ENCODE measurements at regions not wholly inside any gene's neighbourhood (a gene's known extent, or its start where the extent isn't known, plus 50 kb on each side); places are given as distances from the start of the nearest gene placed in this dataset.

- no peak for ATAC-seq (ENCODE audit: poor library complexity)
- H3K36me3 Mint-ChIP-seq (ENCODE audit: low read depth) = no peaks in the 10 kb centered on the region
Observed at GRCh38 chr6:19663479-19663878, 173.7 kb upstream of the ID4 start.

DNA sequence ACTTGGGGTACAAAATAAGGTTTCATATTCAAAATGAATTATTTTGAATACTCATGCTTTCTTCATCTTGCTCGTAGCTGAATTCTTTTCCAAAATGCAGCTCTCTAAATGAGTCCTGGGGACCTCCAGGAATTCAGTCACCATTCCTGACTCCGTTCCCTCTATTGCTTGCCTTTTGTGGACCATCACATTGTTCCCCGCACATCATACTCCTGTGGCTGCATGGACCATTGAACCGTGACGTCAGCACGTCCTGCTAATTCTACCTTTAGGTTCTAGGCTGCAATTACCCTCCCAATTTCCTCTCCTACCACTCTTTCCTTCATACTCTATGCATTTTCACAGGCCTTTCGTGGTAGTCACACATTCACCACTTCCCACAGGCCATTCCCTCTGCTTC, 173.1 kb upstream of the ID4 start:
- H3K27me3 Mint-ChIP-seq = no peaks in the 10 kb centered on the region
- Histone ChIP-seq H3K36me3 (ENCODE audit: insufficient read depth, low read length) (no peaks in the 10 kb centered on the region), H3K4me1 (ENCODE audit: insufficient read depth, low read length) (no peaks in the 10 kb centered on the region), H3K9me3 (ENCODE audit: control insufficient read depth in 1 of 2, insufficient read depth in 1 of 2, low read length in 2 of 2) (peaks cover 0 to 4% of the 10 kb centered on the region in 2 experiments), H3K4me3 (ENCODE audit: low read length) (no peak overlapping the region), H3K27me3 (ENCODE audit: control insufficient read depth in 1 of 2, insufficient read depth in 2 of 2, low read length in 2 of 2) (no peaks in the 10 kb centered on the region), H3K27ac (ENCODE audit: low read depth in 1 of 2, low read length in 2 of 2) (no peak overlapping the region)
- H3K9me3 Mint-ChIP-seq = peaks cover 2% of the 10 kb centered on the region
- H3K4me3 Mint-ChIP-seq = no peak overlapping the region
- no peaks in the 10 kb centered on the region for H3K36me3 Mint-ChIP-seq (ENCODE audit: low read depth)
- H3K27ac Mint-ChIP-seq = no peak overlapping the region
- H3K4me1 Mint-ChIP-seq (ENCODE audit: low read depth) = no peaks in the 10 kb centered on the region
- CTCF ChIA-PET = interaction anchor here (0.6 kb wide), 1 partner anchor 1620 kb away, joined by 4 read pairs; no protein-coding TSS in a partner anchor
- no peak for ATAC-seq (ENCODE audit: poor library complexity)
- no peak for DNase-seq
- TF ChIP-seq CTCF (IDR thresholded peaks at IDR 0.05) = no peak
- intact Hi-C loops (cut with DNase I, micrococcal nuclease) = no loop called here
- POLR2A ChIA-PET = no interaction called here

More at GRCh38 chr6:19663479-19663878, 173.7 kb upstream of the ID4 start:
- Mint-ChIP-seq H3K27me3 (no peaks in the 10 kb centered on the region), H3K27ac (no peak overlapping the region), H3K9me3 (peaks cover 2% of the 10 kb centered on the region), H3K4me1 (ENCODE audit: low read depth) (no peaks in the 10 kb centered on the region), H3K4me3 (no peak overlapping the region)
- CTCF ChIA-PET = no interaction called here
- no peaks in the 10 kb centered on the region for H3K36me3 ChIP-seq (ENCODE audit: insufficient read depth, low read length)
- no peak for TF ChIP-seq CTCF (IDR thresholded peaks at IDR 0.05)
- POLR2A ChIA-PET = no interaction called here
- no peaks in the 10 kb centered on the region for H3K4me1 ChIP-seq (ENCODE audit: insufficient read depth, low read length)
- no peaks in the 10 kb centered on the region for H3K27me3 ChIP-seq (ENCODE audit: control insufficient read depth in 1 of 2, insufficient read depth in 2 of 2, low read length in 2 of 2)
- no peak overlapping the region for H3K27ac ChIP-seq (ENCODE audit: low read depth in 1 of 2, low read length in 2 of 2)
- intact Hi-C loops (cut with DNase I, micrococcal nuclease) = no loop called here
- peaks cover 0 to 4% of the 10 kb centered on the region in 2 experiments for H3K9me3 ChIP-seq (ENCODE audit: control insufficient read depth in 1 of 2, insufficient read depth in 1 of 2, low read length in 2 of 2)
- no peak for DNase-seq
- H3K4me3 ChIP-seq (ENCODE audit: low read length) = no peak overlapping the region

- Histone ChIP-seq H3K4me1 (ENCODE audit: insufficient read depth, low read length) (no peaks in the 10 kb centered on the region), H3K9me3 (ENCODE audit: control insufficient read depth in 1 of 2, insufficient read depth in 1 of 2, low read length in 2 of 2) (peaks cover 0 to 4% of the 10 kb centered on the region in 2 experiments), H3K27me3 (ENCODE audit: control insufficient read depth in 1 of 2, insufficient read depth in 2 of 2, low read length in 2 of 2) (no peaks in the 10 kb centered on the region), H3K27ac (ENCODE audit: low read depth in 1 of 2, low read length in 2 of 2) (no peak overlapping the region), H3K4me3 (ENCODE audit: low read length) (no peak overlapping the region), H3K36me3 (ENCODE audit: insufficient read depth, low read length) (no peaks in the 10 kb centered on the region)
- CTCF ChIA-PET = interaction anchor here (0.6 kb wide), 1 partner anchor 1619 kb away, joined by 4 read pairs; no protein-coding TSS in a partner anchor
- ATAC-seq (ENCODE audit: poor library complexity) (no peak), DNase-seq (no peak)
- intact Hi-C loops (cut with DNase I, micrococcal nuclease) = no loop called here
- no peak overlapping the region for H3K27ac Mint-ChIP-seq
- POLR2A ChIA-PET = no interaction called here
- H3K36me3 Mint-ChIP-seq (ENCODE audit: low read depth) = no peaks in the 10 kb centered on the region
- no peak overlapping the region for H3K4me3 Mint-ChIP-seq
- peaks cover 2% of the 10 kb centered on the region for H3K9me3 Mint-ChIP-seq
- no peak for TF ChIP-seq CTCF (IDR thresholded peaks at IDR 0.05)
- H3K4me1 Mint-ChIP-seq (ENCODE audit: low read depth) = no peaks in the 10 kb centered on the region
- no peaks in the 10 kb centered on the region for H3K27me3 Mint-ChIP-seq
Observed at GRCh38 chr6:19664878-19665612, 172.1 kb upstream of the ID4 start.

All from CD4-positive, alpha-beta T cell (primary cell).